ELR (cell line): ENCODE measurements at regions not wholly inside any gene's neighbourhood (a gene's known extent, or its start where the extent isn't known, plus 50 kb on each side); places are given as distances from the start of the nearest gene placed in this dataset.
"Not testable (repeated sequence)": the region's sequence is repeated elsewhere in the genome, so short reads cannot be mapped to it uniquely, and the experiment has no call there.

Experiments
- DNase-seq: peaks from one replicate; pipeline ENCODE4 v3.0.0-alpha.2; 2015; ENCODE audit warnings: low read depth

GRCh38 chr15:26261413-26261812, 398.3 kb upstream of the ATP10A start:
- DNase-seq: no peak

GRCh38 chr15:26260517-26261133, 397.5 kb upstream of the ATP10A start:
- peak; percentile 0 for DNase-seq

GRCh38 chr15:26259581-26259980, 396.5 kb upstream of the ATP10A start:
- no peak for DNase-seq

GRCh38 chr15:26244782-26245181, 381.7 kb upstream of the ATP10A start:
- not testable (repeated sequence) for DNase-seq

- DNase-seq: no peak
These were observed 380.3 kb upstream of the ATP10A start for GRCh38 chr15:26243382-26243781.

GRCh38 chr15:26242565-26243071, 379.5 kb upstream of the ATP10A start:
- no peak for DNase-seq

- DNase-seq: no peak
These were observed 372.7 kb upstream of the ATP10A start for GRCh38 chr15:26235864-26236263.

GRCh38 chr15:26234976-26235767, 372.0 kb upstream of the ATP10A start:
- DNase-seq: no peak

- no peak for DNase-seq
These were observed 369.6 kb upstream of the ATP10A start for GRCh38 chr15:26232691-26233090.

- no peak for DNase-seq
These were observed 368.0 kb upstream of the ATP10A start for GRCh38 chr15:26231096-26231495.

- DNase-seq: no peak
These were observed 361.1 kb upstream of the ATP10A start for GRCh38 chr15:26224266-26224665.

GRCh38 chr15:26223720-26224119, 360.6 kb upstream of the ATP10A start:
- DNase-seq: no peak

- DNase-seq: no peak
These were observed 359.7 kb upstream of the ATP10A start for GRCh38 chr15:26222781-26223180.

GRCh38 chr15:26217043-26217442, 353.9 kb upstream of the ATP10A start:
- DNase-seq: not testable (repeated sequence)

- no peak for DNase-seq
These were observed 351.2 kb upstream of the ATP10A start for GRCh38 chr15:26214290-26214689.

- no peak for DNase-seq
These were observed 350.3 kb upstream of the ATP10A start for GRCh38 chr15:26213427-26213826.

GRCh38 chr15:26212109-26212508, 349.0 kb upstream of the ATP10A start:
- no peak for DNase-seq

GRCh38 chr15:26210980-26211379, 347.9 kb upstream of the ATP10A start:
- no peak for DNase-seq

GRCh38 chr15:26201177-26201858, 338.2 kb upstream of the ATP10A start:
- no peak for DNase-seq

GRCh38 chr15:26200427-26200826, 337.3 kb upstream of the ATP10A start:
- DNase-seq: no peak

- no peak for DNase-seq
These were observed 334.6 kb upstream of the ATP10A start for GRCh38 chr15:26197719-26198118.

- no peak for DNase-seq
These were observed 333.9 kb upstream of the ATP10A start for GRCh38 chr15:26197060-26197459.

- DNase-seq: no peak
These were observed 328.1 kb upstream of the ATP10A start for GRCh38 chr15:26191193-26191592.
